Stimulated activated CD4-positive, alpha-beta T cell treated with anti-CD3 and anti-CD28 coated beads, Interleukin-12 subunit alpha, Interleukin-12 subunit beta, amount 100 ng/mL, for 48 hours (primary cell): ENCODE measurements at regions not wholly inside any gene's neighbourhood (a gene's known extent, or its start where the extent isn't known, plus 50 kb on each side); places are given as distances from the start of the nearest gene placed in this dataset.

Experiments
- DNase-seq, 3 donors: peaks; one replicate each; pipeline ENCODE4 v3.0.0-alpha.2; 2020; ENCODE audit warnings: low read depth in 2 of 3, low spot score in 1 of 3

GRCh38 chr7:116417593-116418345 is 81.8 kb upstream of the CAV2 start:
- DNase-seq, result no peak

- no peak for DNase-seq
Observed at GRCh38 chr7:116418524-116418923, 81.0 kb upstream of the CAV2 start.

- DNase-seq, result no peak
Observed at GRCh38 chr7:116420003-116420402, 79.5 kb upstream of the CAV2 start.

GRCh38 chr7:116421298-116421697 is 78.2 kb upstream of the CAV2 start:
- no peak for DNase-seq

- DNase-seq, result no peak
Observed at GRCh38 chr7:116422683-116423082, 76.9 kb upstream of the CAV2 start.

- DNase-seq, result no peak
Observed at GRCh38 chr7:116423499-116423898, 76.0 kb upstream of the CAV2 start.

GRCh38 chr7:116425647-116426209 is 73.8 kb upstream of the CAV2 start:
- no peak for DNase-seq

- DNase-seq, result no peak
Observed at GRCh38 chr7:116426428-116427156, 72.9 kb upstream of the CAV2 start.

- no peak for DNase-seq
Observed at GRCh38 chr7:116429986-116430619, 69.4 kb upstream of the CAV2 start.

- DNase-seq, result no peak
Observed at GRCh38 chr7:116431787-116432526, 67.6 kb upstream of the CAV2 start.

GRCh38 chr7:116432527-116432916 is 67.0 kb upstream of the CAV2 start:
- no peak for DNase-seq

GRCh38 chr7:116433246-116433645 is 66.3 kb upstream of the CAV2 start:
- DNase-seq, result no peak

GRCh38 chr7:116434820-116435341 is 64.7 kb upstream of the CAV2 start:
- DNase-seq, result no peak

- DNase-seq, result no peak
Observed at GRCh38 chr7:116436305-116436826, 63.2 kb upstream of the CAV2 start.

- DNase-seq, result no peak
Observed at GRCh38 chr7:116438267-116438666, 61.3 kb upstream of the CAV2 start.

- DNase-seq, result no peak
Observed at GRCh38 chr7:116439005-116439404, 60.5 kb upstream of the CAV2 start.

GRCh38 chr7:116439841-116440549 is 59.5 kb upstream of the CAV2 start:
- DNase-seq, result no peak

- DNase-seq, result no peak
Observed at GRCh38 chr7:116441534-116441933, 58.0 kb upstream of the CAV2 start.

GRCh38 chr7:116443101-116443523 is 56.4 kb upstream of the CAV2 start:
- no peak for DNase-seq

- no peak for DNase-seq
Observed at GRCh38 chr7:116443646-116444045, 55.9 kb upstream of the CAV2 start.
